Suprapubic skin (tissue), 4 donors: ENCODE measurements at regions not wholly inside any gene's neighbourhood (a gene's known extent, or its start where the extent isn't known, plus 50 kb on each side); places are given as distances from the start of the nearest gene placed in this dataset.

Source experiments
- DNase-seq, 2 donors: peaks; one replicate each; pipeline ENCODE4 v3.0.0-alpha.2; 2019; ENCODE audit warnings: low spot score in 2 of 2
- H3K27ac ChIP-seq: fragments of 200-600 bp; sonication (generic); one replicate; pipeline ENCODE4 v1.5.1; 2019
- H3K27me3 ChIP-seq: fragments of 200-600 bp; sonication (generic); one replicate; pipeline ENCODE4 v1.5.1; 2019
- H3K36me3 ChIP-seq: fragments of 200-600 bp; sonication (generic); one replicate; pipeline ENCODE4 v1.5.1; 2019
- H3K4me1 ChIP-seq: fragments of 200-600 bp; sonication (generic); one replicate; pipeline ENCODE4 v1.5.1; 2019
- H3K4me3 ChIP-seq: fragments of 200-600 bp; sonication (generic); one replicate; pipeline ENCODE4 v1.5.1; 2019; ENCODE audit warnings: mild to moderate bottlenecking
- H3K9me3 ChIP-seq: fragments of 200-600 bp; sonication (generic); one replicate; pipeline ENCODE4 v1.5.1; 2019
- EP300 ChIP-seq: sonication (generic); formaldehyde crosslinking; IDR thresholded peaks from one replicate; pipeline ENCODE4 v1.6.1; 2017; ENCODE audit warnings: antibody characterized with exemption
- POLR2A ChIP-seq, 2 donors: fragments of 450-650 bp; IDR thresholded peaks; one replicate each; pipeline ENCODE4 v1.6.1; 2017; ENCODE audit warnings: antibody characterized with exemption in 2 of 2, mild to moderate bottlenecking in 2 of 2, moderate library complexity in 2 of 2
- POLR2AphosphoS5 ChIP-seq, 3 donors: sonication (generic); formaldehyde crosslinking; IDR thresholded peaks; one replicate each; pipeline ENCODE4 v1.6.1; 2017; ENCODE audit warnings: antibody characterized with exemption in 3 of 3
- WGBS: methylation state at CpG from one replicate; pipeline ENCODE4 v1.1.5; 2018; 5-methylcytosine and 5-hydroxymethylcytosine counted together
- TF ChIP-seq, protein P1 (sequence below), 2 donors: fragments of 200-600 bp in 1 of 2; fragments of 450-650 bp in 1 of 2; sonication (generic) in 1 of 2; IDR thresholded peaks; one replicate each; pipeline ENCODE4 v1.5.1; 2016 to 2019; ENCODE audit warnings: antibody characterized with exemption in 2 of 2, mild to moderate bottlenecking in 1 of 2, moderate library complexity in 1 of 2

- Histone ChIP-seq H3K36me3 (no peaks in the 10 kb centered on the region), H3K4me1 (peaks cover 2% of the 10 kb centered on the region), H3K9me3 (no peaks in the 10 kb centered on the region), H3K27me3 (no peaks in the 10 kb centered on the region), H3K4me3 (no peak overlapping the region), H3K27ac (no peak overlapping the region)
- 40% methylated on average over 3 of the region's 3 CpGs for WGBS
- TF ChIP-seq EP300 = no peak
- TF ChIP-seq, protein P1, sequence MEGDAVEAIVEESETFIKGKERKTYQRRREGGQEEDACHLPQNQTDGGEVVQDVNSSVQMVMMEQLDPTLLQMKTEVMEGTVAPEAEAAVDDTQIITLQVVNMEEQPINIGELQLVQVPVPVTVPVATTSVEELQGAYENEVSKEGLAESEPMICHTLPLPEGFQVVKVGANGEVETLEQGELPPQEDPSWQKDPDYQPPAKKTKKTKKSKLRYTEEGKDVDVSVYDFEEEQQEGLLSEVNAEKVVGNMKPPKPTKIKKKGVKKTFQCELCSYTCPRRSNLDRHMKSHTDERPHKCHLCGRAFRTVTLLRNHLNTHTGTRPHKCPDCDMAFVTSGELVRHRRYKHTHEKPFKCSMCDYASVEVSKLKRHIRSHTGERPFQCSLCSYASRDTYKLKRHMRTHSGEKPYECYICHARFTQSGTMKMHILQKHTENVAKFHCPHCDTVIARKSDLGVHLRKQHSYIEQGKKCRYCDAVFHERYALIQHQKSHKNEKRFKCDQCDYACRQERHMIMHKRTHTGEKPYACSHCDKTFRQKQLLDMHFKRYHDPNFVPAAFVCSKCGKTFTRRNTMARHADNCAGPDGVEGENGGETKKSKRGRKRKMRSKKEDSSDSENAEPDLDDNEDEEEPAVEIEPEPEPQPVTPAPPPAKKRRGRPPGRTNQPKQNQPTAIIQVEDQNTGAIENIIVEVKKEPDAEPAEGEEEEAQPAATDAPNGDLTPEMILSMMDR (IDR thresholded peaks at IDR 0.05) = no peak
- no peak for TF ChIP-seq POLR2AphosphoS5 (IDR thresholded peaks at IDR 0.05)
- no peak for TF ChIP-seq POLR2A (IDR thresholded peaks at IDR 0.05)
- DNase-seq = no peak
Measured at GRCh38 chrX:116384406-116384954, 51.9 kb upstream of the SLC6A14 start.
